HG03196 (cell line): ENCODE measurements at regions not wholly inside any gene's neighbourhood (a gene's known extent, or its start where the extent isn't known, plus 50 kb on each side); places are given as distances from the start of the nearest gene placed in this dataset.
"Not testable (repeated sequence)": the region's sequence is repeated elsewhere in the genome, so short reads cannot be mapped to it uniquely, and the experiment has no call there.

ENCODE experiments used
- ATAC-seq: cut with Tn5 transposase; IDR thresholded peaks from one replicate; pipeline ENCODE4 v1.9.1; 2021; ENCODE audit not compliant: unreplicated experiment

- no peak for ATAC-seq
These were observed 234.2 kb upstream of the ANKRD50 start for GRCh38 chr4:124946696-124947095.

GRCh38 chr4:124945422-124945821, 232.9 kb upstream of the ANKRD50 start:
- no peak for ATAC-seq

GRCh38 chr4:124943938-124944337, 231.4 kb upstream of the ANKRD50 start:
- no peak for ATAC-seq

- ATAC-seq: no peak
These were observed 230.8 kb upstream of the ANKRD50 start for GRCh38 chr4:124943145-124943889.

- no peak for ATAC-seq
These were observed 228.7 kb upstream of the ANKRD50 start for GRCh38 chr4:124941267-124941666.

- ATAC-seq: no peak
These were observed 227.9 kb upstream of the ANKRD50 start for GRCh38 chr4:124940387-124940786.

- no peak for ATAC-seq
These were observed 227.4 kb upstream of the ANKRD50 start for GRCh38 chr4:124939908-124940307.

GRCh38 chr4:124938836-124939235, 226.3 kb upstream of the ANKRD50 start:
- ATAC-seq: no peak

- ATAC-seq: no peak
These were observed 225.5 kb upstream of the ANKRD50 start for GRCh38 chr4:124937993-124938392.

GRCh38 chr4:124936427-124936826, 223.9 kb upstream of the ANKRD50 start:
- no peak for ATAC-seq

- no peak for ATAC-seq
These were observed 222.4 kb upstream of the ANKRD50 start for GRCh38 chr4:124934916-124935315.

- no peak for ATAC-seq
These were observed 221.0 kb upstream of the ANKRD50 start for GRCh38 chr4:124933521-124933920.

GRCh38 chr4:124932447-124932846, 219.9 kb upstream of the ANKRD50 start:
- no peak for ATAC-seq

GRCh38 chr4:124931050-124931449, 218.5 kb upstream of the ANKRD50 start:
- ATAC-seq: no peak

- ATAC-seq: not testable (repeated sequence)
These were observed 210.2 kb upstream of the ANKRD50 start for GRCh38 chr4:124922748-124923147.

- ATAC-seq: no peak
These were observed 206.1 kb upstream of the ANKRD50 start for GRCh38 chr4:124918559-124919122.

GRCh38 chr4:124915073-124915472, 202.5 kb upstream of the ANKRD50 start:
- ATAC-seq: no peak

- no peak for ATAC-seq
These were observed 200.7 kb upstream of the ANKRD50 start for GRCh38 chr4:124913237-124913636.

GRCh38 chr4:124910327-124910726, 197.8 kb upstream of the ANKRD50 start:
- ATAC-seq: no peak

- ATAC-seq: no peak
These were observed 195.3 kb upstream of the ANKRD50 start for GRCh38 chr4:124907881-124908280.

GRCh38 chr4:124905441-124905840, 192.9 kb upstream of the ANKRD50 start:
- ATAC-seq: no peak

GRCh38 chr4:124904723-124905388, 192.3 kb upstream of the ANKRD50 start:
- ATAC-seq: no peak
